OCI-LY7 (cell line): ENCODE measurements at regions not wholly inside any gene's neighbourhood (a gene's known extent, or its start where the extent isn't known, plus 50 kb on each side); places are given as distances from the start of the nearest gene placed in this dataset.

Experiments
- BruUV-seq: library from RNA; stranded (reverse); fragments of 400-500 nt; replicated peaks from 2 replicates; lab custom pipeline; 2021; lab: Mats Ljungman, UMichigan
- CTCF ChIA-PET: fragments of 300-600 bp; sonication (Branson Sonifier 250); formaldehyde crosslinking; loops from one replicate; lab custom pipeline; 2022; ENCODE audit warnings: antibody characterized with exemption; ENCODE audit not compliant: unreplicated experiment; lab: Charles Lee
- POLR2A ChIA-PET: fragments of 300-600 bp; sonication (Branson Sonifier 250); formaldehyde crosslinking; loops from one replicate; lab custom pipeline; 2022; ENCODE audit warnings: antibody characterized with exemption; lab: Charles Lee
- DNase-seq: peaks from one replicate; pipeline ENCODE4 v3.0.0-alpha.2; 2015; ENCODE audit warnings: low spot score
- H2AFZ ChIP-seq: fragments of 200-600 bp; sonication (generic), shearing (Covaris generic); 2 replicates; pipeline ENCODE4 v1.6.1; 2014; ENCODE audit warnings: mild to moderate bottlenecking, antibody characterized with exemption, low read length, moderate library complexity
- H3K27ac ChIP-seq: fragments of 200-600 bp; sonication (generic); 2 replicates; pipeline ENCODE4 v1.5.1; 2014; ENCODE audit warnings: mixed run types, low read depth, mild to moderate bottlenecking, moderate library complexity, low read length, inconsistent platforms; ENCODE audit not compliant: poor library complexity, severe bottlenecking
- H3K36me3 ChIP-seq: fragments of 200-600 bp; sonication (generic); 2 replicates; pipeline ENCODE4 v1.6.1; 2014; ENCODE audit warnings: mild to moderate bottlenecking, antibody characterized with exemption, low read length, moderate library complexity, mixed read lengths; ENCODE audit not compliant: insufficient read depth
- H3K4me1 ChIP-seq: fragments of 200-600 bp; sonication (generic); 2 replicates; pipeline ENCODE4 v1.5.1; 2014; ENCODE audit warnings: mild to moderate bottlenecking, low read length; ENCODE audit not compliant: insufficient read depth, poor library complexity, severe bottlenecking
- H3K4me2 ChIP-seq: fragments of 200-600 bp; sonication (generic); 2 replicates; pipeline ENCODE4 v1.6.1; 2014; ENCODE audit warnings: mild to moderate bottlenecking, low read length
- H3K4me3 ChIP-seq: fragments of 200-600 bp; sonication (generic); 2 replicates; pipeline ENCODE4 v1.5.1; 2014; ENCODE audit warnings: mild to moderate bottlenecking, low read depth, low read length; ENCODE audit not compliant: poor library complexity, severe bottlenecking
- H3K79me2 ChIP-seq: fragments of 200-600 bp; sonication (generic); 2 replicates; pipeline ENCODE4 v1.6.1; 2016; ENCODE audit warnings: low read depth, mild to moderate bottlenecking, low read length, moderate library complexity, mixed read lengths; ENCODE audit not compliant: insufficient read depth
- H3K9me2 ChIP-seq: fragments of 200-600 bp; sonication (generic); 2 replicates; pipeline ENCODE4 v1.6.1; 2016; ENCODE audit warnings: mild to moderate bottlenecking, low read length, mixed read lengths; ENCODE audit not compliant: insufficient read depth
- H3K9me3 ChIP-seq: fragments of 200-600 bp; sonication (generic); 2 replicates; pipeline ENCODE4 v1.6.1; 2014; ENCODE audit warnings: mild to moderate bottlenecking, mixed run types, low read length, mixed read lengths
- H4K20me1 ChIP-seq: fragments of 200-600 bp; sonication (generic); 2 replicates; pipeline ENCODE4 v1.6.1; 2014; ENCODE audit warnings: mild to moderate bottlenecking, antibody characterized with exemption, low read length, moderate library complexity, mixed read lengths; ENCODE audit not compliant: insufficient read depth
- EZH2phosphoT487 ChIP-seq: fragments of 200-600 bp; sonication (generic); IDR thresholded peaks from 2 replicates; pipeline ENCODE4 v1.6.1; 2018; ENCODE audit warnings: low read depth, borderline replicate concordance, mild to moderate bottlenecking, mixed run types, antibody characterized with exemption, low read length, moderate library complexity, mixed read lengths
- intact Hi-C: fragments of 100-400 bp; cut with micrococcal nuclease; formaldehyde crosslinking; loops from one replicate; pipeline ENCODE4 v1.10.0; 2022; ENCODE audit not compliant: unreplicated experiment
- TF ChIP-seq, protein P1 (sequence below): fragments of 200-600 bp; sonication (generic); conservative IDR thresholded peaks from 2 replicates; pipeline ENCODE4 v1.5.1; 2014; ENCODE audit warnings: mild to moderate bottlenecking, antibody characterized with exemption, low read length, moderate library complexity, mixed read lengths

DNA sequence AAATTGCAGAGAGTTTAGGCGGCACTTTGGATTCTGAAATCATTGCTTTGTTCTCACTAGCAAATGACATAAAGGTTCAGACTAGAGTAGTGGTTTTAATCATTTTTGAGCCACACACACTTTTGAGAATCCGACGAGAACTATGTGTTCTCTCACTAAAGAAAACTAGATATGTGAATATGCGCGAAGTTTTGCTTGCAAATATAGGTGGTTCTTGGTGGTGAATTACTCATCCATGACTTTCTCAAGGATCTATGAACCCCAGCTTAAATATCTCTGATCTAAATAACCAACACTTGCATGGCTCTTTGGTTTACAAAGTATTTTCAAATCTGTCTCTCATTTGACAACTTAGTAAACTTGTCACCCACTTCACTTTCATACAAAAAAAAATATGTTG is 54.8 kb downstream of the NOG start:
- Histone ChIP-seq H3K4me1 (no peaks in the 10 kb centered on the region), H3K9me2 (no peaks in the 10 kb centered on the region), H3K27ac (no peak overlapping the region), H3K4me2 (no peak overlapping the region), H3K9me3 (no peaks in the 10 kb centered on the region; the same call in none of the 2 replicates), H3K36me3 (no peaks in the 10 kb centered on the region), H4K20me1 (no peaks in the 10 kb centered on the region), H3K4me3 (no peak overlapping the region), H3K79me2 (no peaks in the 10 kb centered on the region), H2AFZ (no peak overlapping the region)
- ChIA-PET POLR2A (no interaction called here), CTCF (no interaction called here)
- no peak for DNase-seq
- TF ChIP-seq EZH2phosphoT487, result no peak
- TF ChIP-seq, protein P1, sequence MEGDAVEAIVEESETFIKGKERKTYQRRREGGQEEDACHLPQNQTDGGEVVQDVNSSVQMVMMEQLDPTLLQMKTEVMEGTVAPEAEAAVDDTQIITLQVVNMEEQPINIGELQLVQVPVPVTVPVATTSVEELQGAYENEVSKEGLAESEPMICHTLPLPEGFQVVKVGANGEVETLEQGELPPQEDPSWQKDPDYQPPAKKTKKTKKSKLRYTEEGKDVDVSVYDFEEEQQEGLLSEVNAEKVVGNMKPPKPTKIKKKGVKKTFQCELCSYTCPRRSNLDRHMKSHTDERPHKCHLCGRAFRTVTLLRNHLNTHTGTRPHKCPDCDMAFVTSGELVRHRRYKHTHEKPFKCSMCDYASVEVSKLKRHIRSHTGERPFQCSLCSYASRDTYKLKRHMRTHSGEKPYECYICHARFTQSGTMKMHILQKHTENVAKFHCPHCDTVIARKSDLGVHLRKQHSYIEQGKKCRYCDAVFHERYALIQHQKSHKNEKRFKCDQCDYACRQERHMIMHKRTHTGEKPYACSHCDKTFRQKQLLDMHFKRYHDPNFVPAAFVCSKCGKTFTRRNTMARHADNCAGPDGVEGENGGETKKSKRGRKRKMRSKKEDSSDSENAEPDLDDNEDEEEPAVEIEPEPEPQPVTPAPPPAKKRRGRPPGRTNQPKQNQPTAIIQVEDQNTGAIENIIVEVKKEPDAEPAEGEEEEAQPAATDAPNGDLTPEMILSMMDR, result no peak
- no TSS peak for BruUV-seq
- intact Hi-C loops, result no loop called here

DNA sequence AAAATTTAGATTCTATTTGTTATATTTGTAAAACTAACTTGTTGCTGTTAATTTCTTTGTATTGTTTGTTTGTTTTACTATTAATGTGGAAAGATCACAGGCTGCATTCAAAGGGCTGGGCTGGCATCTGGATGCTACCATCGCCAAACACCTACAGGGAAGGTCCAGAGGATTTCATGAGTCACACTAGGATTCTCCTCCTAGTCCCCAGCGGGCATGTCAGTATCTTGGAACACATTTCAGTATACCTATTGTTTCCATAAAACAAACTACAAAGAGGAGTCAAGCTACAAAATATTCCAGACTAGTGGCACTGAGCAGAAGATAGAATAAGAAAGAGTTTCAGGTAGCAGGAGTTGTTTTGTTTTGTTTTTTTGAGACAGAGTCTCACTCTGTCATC is 55.3 kb downstream of the NOG start:
- Histone ChIP-seq H3K9me3 (no peaks in the 10 kb centered on the region; the same call in none of the 2 replicates), H3K36me3 (no peaks in the 10 kb centered on the region), H2AFZ (no peak overlapping the region), H4K20me1 (no peaks in the 10 kb centered on the region), H3K79me2 (no peaks in the 10 kb centered on the region), H3K27ac (no peak overlapping the region), H3K9me2 (no peaks in the 10 kb centered on the region), H3K4me1 (no peaks in the 10 kb centered on the region), H3K4me2 (no peak overlapping the region), H3K4me3 (no peak overlapping the region)
- TF ChIP-seq, protein P1, result no peak
- no peak for TF ChIP-seq EZH2phosphoT487
- DNase-seq, result no peak
- BruUV-seq, result no TSS peak
- ChIA-PET POLR2A (no interaction called here), CTCF (no interaction called here)
- intact Hi-C loops, result no loop called here

DNA sequence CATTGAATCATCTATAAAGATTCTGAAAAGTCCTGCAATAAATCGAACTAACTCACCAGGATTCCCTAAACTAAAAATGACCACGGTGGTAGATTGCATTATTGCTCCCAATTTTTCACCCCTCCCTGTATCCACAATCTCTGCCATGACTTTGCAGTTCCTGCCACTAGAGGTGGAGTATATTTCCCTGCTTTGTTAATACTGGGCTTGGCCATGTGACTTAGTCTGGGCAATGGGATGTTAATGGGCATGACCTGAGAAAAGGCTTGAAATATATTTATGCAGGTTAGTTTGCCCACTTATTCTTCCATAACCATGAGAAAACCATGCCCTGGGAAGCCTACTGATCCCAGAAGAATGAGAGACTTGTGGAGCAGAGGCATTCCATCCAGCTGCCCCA is 59.1 kb downstream of the NOG start:
- CTCF ChIA-PET, result no interaction called here
- TF ChIP-seq, protein P1, result no peak
- TF ChIP-seq EZH2phosphoT487, result no peak
- no peaks in the 10 kb centered on the region for H3K9me2 ChIP-seq
- intact Hi-C loops, result no loop called here
- no peaks in the 10 kb centered on the region; the same call in none of the 2 replicates for H3K9me3 ChIP-seq
- no peak overlapping the region for H3K27ac ChIP-seq
- no peaks in the 10 kb centered on the region for H4K20me1 ChIP-seq
- no peak overlapping the region for H3K4me3 ChIP-seq
- no peaks in the 10 kb centered on the region for H3K36me3 ChIP-seq
- H3K4me1 ChIP-seq, result no peaks in the 10 kb centered on the region
- H2AFZ ChIP-seq, result no peak overlapping the region
- H3K79me2 ChIP-seq, result no peaks in the 10 kb centered on the region
- no TSS peak for BruUV-seq
- no peak overlapping the region for H3K4me2 ChIP-seq
- POLR2A ChIA-PET, result interaction anchor here (0.6 kb wide), 1 partner anchor 202 kb away, joined by 3 read pairs; no protein-coding TSS in a partner anchor
- no peak for DNase-seq
